GM08714 (cell line): ENCODE measurements at regions not wholly inside any gene's neighbourhood (a gene's known extent, or its start where the extent isn't known, plus 50 kb on each side); places are given as distances from the start of the nearest gene placed in this dataset.
"Not testable (repeated sequence)": the region's sequence is repeated elsewhere in the genome, so short reads cannot be mapped to it uniquely, and the experiment has no call there.

ENCODE experiments used
- H3K4me3 ChIP-seq: fragments of 200-500 bp; sonication (Bioruptor generic); 2 replicates; pipeline ENCODE4 v1.5.1; 2014; ENCODE audit warnings: mild to moderate bottlenecking, low read length, inconsistent platforms
- ZNF274 ChIP-seq: IDR thresholded peaks from 2 replicates; pipeline ENCODE4 v1.6.1; 2012; ENCODE audit warnings: mild to moderate bottlenecking, low read depth, low read length

DNA sequence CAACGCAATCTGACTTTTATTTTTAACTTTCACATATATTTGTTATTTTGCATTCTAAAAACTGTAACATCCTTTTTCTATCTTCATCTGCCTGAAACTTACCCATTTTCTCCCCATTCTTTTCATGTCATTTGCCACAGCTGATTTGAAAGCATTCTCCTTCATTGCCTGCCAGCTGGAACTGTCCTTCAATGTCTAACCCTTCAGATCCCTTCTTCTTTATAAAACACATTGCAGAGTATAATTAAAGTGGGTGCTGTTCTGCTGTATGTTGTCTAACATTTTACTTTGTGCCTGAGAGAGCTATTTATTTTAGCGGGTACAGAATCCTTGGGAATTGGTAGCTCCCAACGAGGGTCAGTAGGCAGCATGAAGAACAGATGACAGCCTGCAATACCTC is 827.4 kb downstream of the IGSF11 start:
- TF ChIP-seq ZNF274: no peak
- H3K4me3 ChIP-seq: no peak overlapping the region

DNA sequence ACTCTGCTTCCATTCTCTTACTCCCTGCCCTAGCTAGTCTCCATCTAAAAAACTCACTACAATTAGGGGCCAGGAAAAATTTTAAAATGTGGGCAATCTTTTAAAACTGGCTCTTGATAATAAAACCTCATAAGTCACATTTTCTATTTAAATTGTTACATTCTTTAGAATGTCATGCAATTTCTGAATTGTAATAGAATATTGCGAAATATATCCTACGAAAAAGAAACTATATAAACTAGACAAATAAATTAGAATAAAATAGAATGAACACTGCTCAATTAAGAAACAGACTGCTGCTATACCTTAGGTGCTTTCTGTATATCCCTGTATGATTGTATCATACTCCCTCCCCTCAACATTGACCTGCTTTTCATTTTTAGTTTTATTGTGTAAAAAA is 826.0 kb downstream of the IGSF11 start:
- no peak for TF ChIP-seq ZNF274
- no peak overlapping the region for H3K4me3 ChIP-seq

DNA sequence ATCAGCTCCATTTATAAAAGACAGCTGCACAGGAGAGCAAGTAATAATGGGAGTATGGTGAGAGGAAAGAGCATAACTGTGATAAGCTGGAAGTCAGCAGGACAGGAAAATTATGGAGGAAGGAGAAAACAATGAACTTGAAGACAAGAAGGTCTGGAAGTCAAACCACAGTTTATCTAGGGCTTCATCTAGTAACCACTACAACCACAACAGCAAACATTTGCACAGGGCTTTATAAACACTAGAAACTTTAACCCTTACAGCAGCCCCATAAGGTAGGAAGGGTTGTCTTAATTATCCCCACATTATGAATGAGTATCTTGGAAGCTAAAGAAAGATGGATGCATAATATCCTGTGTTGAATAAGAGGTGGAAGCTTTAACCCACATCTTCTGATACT is 820.8 kb downstream of the IGSF11 start:
- no peak overlapping the region for H3K4me3 ChIP-seq
- TF ChIP-seq ZNF274: no peak

DNA sequence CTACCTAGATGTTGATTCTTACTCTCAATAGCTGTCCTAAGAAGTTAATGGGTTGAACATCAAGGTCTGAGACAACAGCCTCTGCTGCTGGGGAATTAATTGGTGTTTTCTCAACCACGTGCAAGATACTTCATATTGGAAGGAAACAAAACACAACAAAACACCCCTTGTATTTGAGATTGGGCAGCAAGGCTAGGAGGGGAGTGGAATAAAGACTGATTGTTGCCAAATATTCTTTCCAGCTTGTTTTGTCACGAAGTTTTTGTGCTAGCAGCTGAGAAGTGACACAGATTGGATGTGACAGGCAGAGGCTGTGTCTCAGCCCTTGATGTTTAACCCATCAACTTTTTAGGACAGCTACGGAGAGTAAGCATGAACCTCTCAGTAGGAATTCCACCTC is 808.4 kb downstream of the IGSF11 start:
- no peak overlapping the region for H3K4me3 ChIP-seq
- no peak for TF ChIP-seq ZNF274

DNA sequence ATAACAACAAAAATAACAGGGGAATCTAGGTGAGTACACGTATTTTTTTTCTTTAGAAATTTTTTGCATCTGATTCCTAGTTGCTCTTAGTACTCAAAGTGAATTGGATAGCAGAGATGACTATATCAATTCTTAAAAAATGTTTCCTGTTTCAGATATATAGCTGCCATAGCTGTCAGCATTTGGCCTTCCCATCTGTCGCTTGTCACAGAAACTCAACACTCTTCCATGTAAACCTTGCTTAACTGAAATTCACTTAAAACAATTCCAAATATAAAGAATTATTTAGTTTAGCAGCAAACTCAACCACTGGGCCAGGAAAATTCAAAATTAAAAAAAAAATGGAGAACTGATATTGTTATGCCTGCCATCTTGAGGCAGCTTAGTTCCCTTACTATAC is 807.5 kb downstream of the IGSF11 start:
- H3K4me3 ChIP-seq: no peak overlapping the region
- no peak for TF ChIP-seq ZNF274

DNA sequence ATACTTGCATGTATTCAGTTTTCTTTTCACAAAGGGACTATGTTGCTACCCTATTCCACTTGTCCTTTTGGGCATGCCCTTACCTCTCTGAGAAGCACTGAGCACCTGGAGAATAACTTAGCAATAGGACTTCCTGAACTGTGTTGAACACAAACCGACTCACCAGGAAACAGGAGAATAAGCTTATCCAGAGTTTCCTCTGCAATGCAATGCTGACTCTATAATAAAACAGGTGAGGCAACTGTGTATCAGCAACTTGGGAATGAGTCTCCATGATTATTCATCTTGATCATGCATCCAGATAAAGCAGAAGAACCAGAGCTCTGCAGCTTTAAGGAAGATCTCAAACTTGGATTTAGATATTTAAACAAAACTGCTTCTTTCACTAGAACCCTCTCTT is 806.5 kb downstream of the IGSF11 start:
- TF ChIP-seq ZNF274: no peak
- no peak overlapping the region for H3K4me3 ChIP-seq

DNA sequence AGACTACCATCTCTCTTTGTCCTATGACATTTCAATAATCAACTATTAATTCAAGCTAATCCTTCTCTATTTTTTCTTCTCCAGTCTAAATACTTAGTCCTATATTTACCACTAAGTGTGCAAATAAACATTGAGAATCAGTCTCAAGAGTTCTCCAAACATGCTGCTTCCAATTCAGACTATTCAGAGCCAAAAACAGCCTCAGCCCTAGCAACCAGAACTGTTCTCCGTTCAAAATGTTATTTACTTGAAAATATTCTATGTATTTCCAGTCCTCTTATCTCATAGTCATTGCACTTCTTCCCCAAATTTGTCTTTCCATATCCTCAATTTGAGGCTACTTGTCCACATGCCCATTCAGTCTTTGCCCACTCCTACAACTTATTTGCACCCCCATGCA is 805.5 kb downstream of the IGSF11 start:
- no peak overlapping the region for H3K4me3 ChIP-seq
- TF ChIP-seq ZNF274: no peak

DNA sequence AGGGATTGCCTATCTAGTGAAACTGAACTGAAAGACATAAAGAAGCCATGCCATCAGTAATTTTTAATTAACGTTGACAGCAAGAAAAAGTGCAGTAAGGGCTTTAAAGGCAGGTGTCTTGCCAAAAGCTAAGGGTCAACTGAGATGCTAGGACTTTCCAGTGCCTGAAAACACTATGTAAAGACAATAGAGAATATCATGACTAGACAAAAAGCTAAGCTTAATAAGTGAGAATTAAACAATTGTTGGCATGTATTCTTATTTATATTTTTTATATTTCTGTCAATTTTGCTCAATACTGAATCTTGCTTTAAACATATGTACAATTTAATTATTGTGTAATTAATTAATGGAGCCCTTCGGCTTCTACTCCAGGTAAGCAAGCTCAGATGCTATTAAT is 803.1 kb downstream of the IGSF11 start:
- no peak for TF ChIP-seq ZNF274

DNA sequence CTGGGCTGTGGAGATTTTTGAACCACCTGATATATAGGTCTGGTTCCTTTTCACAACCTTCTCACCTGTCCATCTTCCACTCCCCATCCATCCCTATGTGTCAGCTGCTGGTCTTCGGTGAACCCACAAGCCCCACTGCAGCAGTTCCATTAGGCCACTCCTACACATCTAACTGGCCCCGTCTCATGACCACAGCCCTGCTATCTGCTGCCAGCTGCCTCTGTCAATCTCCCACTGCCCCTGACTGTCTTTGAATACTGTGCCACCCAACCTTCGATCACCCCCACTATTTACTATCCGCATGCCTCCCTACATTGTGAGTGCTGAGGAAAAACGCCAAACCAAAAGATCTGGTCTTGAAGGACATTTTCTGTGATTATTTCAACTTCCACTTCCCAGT is 795.4 kb downstream of the IGSF11 start:
- no peak for TF ChIP-seq ZNF274
- no peak overlapping the region for H3K4me3 ChIP-seq

More for the DNA sequence above, 803.1 kb downstream of the IGSF11 start:
- no peak overlapping the region for H3K4me3 ChIP-seq

DNA sequence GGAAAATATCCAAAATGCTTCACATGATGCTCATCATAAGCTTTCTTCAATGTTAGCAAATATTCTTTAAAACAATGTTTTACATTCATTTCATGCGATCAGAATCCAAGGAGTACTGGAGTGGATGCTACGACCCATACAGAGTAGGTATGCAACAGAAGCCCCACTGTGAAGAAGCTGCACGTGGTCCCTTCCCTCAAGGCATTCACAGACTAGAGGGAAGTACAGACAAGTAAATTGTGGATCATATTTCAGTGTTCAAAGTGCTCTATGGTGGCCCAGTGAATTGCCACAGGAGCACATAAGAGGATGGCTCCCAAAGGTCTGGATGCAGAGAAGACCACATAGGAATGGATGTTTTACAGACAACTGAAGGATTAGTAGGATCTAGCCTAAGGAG is 789.9 kb downstream of the IGSF11 start:
- TF ChIP-seq ZNF274: no peak
- no peak overlapping the region for H3K4me3 ChIP-seq

DNA sequence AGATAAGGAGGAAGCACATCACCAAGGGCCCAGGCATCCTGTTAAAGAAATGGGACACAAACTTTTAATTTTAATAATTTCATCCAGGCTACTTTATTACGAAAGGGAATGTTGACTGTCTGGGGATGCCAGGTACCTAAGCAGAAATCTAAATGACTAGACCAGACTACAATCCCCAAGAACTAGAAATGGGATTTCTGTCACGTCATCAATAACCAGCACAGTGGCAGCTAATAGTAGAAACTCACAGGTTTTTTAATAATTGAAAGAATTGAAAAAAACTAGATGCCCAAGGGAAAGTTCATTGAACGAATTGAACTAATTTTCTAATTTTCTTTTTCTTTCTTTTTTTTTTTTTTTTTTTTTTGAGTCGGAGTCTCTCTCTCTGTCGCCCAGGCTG is 789.3 kb downstream of the IGSF11 start:
- H3K4me3 ChIP-seq: no peak overlapping the region
- TF ChIP-seq ZNF274: no peak

DNA sequence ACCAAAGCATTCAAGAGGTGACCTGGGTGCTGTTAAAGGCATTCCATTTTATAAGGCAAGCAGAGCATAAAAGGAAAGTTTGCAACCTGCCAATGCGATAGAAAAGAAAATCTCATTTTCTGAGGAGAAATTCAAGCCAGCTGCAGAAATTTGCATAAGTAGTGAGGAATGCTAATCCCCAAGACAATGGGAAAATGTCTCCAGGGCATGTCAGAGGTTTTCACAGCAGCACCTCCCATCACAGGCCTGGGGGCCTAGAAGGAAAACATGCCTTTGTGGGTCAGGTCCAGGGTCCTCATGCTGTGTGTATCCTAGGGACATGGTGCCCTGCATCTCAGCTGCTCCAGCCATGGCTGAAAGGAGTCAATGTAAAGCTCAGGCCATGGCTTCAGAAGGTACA is 775.8 kb downstream of the IGSF11 start:
- not testable (repeated sequence) for H3K4me3 ChIP-seq

DNA sequence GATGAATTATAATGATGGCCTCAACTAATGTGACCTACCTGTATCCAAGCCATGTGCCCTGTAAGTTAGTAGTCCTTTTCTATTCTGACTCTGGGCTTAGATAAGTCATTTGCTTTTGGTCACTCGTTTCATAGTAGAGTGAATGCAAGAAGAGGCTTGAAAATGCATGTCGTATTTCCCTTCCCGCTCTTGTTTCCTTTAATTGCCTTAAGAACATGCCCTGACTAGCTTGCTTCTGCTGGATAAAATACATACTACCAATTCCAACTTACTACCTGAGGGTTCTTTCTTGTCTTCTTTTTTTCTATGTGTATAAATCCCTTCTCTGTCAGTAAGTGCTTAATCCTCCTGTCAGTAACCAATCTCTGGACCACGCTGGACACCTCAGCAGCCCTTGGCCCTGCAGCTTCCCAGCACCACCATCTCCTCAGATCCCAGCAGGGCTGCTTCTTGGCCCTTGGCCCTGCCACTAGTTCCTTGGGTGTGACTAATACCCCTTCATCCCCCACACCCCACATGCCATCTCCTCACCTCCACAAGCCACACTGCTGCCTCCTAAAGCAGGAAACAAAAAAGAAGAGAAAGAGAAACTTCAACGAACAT is 771.7 kb downstream of the IGSF11 start:
- H3K4me3 ChIP-seq: no peak overlapping the region
- TF ChIP-seq ZNF274: no peak

DNA sequence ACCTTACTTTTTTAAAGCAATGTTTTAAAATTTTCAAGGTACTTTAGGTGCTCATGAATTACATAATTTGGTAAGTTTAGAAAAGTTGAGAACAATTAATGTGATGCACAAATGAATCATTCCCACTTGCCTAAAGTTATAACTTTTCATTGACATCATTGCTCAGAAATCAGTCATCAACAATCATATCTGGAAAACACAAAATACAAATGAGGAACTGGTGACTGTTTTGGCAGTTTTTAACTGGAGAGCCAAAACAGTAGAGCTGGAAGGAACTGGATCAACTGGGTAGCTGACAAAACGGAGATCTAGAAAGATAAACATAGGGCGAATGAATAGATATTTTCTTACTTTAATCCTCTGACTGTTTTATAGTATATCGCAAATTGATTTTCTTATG is 767.1 kb downstream of the IGSF11 start:
- no peak overlapping the region for H3K4me3 ChIP-seq
- TF ChIP-seq ZNF274: no peak

DNA sequence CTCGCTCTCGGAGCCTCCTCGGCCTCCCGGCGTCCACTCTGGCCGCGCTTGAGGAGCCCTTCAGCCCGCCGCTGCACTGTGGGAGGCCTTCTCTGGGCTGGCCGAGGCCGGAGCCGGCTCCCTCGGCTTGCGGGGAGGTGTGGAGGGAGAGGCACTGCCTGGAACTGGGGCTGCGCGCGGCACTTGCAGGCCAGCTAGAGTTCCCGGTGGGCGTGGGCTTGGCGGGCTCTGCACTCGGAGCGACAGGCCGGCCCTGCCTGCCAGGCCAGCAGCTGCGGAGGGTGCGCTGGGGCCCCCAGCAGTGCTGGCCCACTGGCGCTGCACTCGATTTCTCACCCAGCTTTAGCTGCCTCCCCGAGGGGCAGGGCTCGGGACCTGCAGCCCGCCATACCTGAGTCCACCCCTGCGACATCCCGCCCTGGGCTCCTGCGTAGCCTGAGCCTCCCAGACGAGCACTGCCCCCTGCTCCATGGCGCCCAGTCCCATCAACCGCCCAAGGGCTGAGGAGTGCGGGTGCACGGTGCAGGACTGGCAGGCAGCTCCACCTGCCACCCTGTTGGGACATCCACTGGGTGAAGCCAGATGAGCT is 765.0 kb downstream of the IGSF11 start:
- TF ChIP-seq ZNF274: no peak
- no peak overlapping the region for H3K4me3 ChIP-seq

DNA sequence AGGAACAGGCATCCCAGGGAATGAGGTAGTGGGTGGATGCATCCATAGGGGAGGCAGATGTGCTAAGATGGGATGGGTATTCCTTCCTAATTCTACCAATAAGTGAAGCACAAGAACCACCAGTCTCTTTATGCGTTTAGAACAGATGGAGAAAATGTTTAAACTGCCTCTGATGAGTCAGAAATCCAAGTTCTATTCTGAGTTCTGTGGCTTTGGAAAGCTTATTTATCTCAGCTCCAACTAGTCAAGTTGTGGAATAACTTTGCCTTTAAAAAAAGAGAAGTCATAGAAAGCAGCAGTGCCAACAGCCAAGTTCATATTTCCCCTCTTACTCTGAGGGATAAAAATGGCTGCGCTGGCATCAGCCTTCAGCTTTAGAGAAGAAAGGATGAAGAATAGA is 761.7 kb downstream of the IGSF11 start:
- no peak for TF ChIP-seq ZNF274
- H3K4me3 ChIP-seq: no peak overlapping the region
